SK-N-MC (cell line): ENCODE measurements at regions not wholly inside any gene's neighbourhood (a gene's known extent, or its start where the extent isn't known, plus 50 kb on each side); places are given as distances from the start of the nearest gene placed in this dataset.
"Not testable (repeated sequence)": the region's sequence is repeated elsewhere in the genome, so short reads cannot be mapped to it uniquely, and the experiment has no call there.

Experiments
- DNase-seq: peaks from one replicate; pipeline ENCODE4 v3.0.0-alpha.2; 2011; ENCODE audit warnings: low read depth, low spot score
- H3K27ac ChIP-seq: fragments of 200-600 bp; sonication (generic); 2 replicates; pipeline ENCODE4 v1.5.1; 2016; ENCODE audit warnings: mixed run types
- H3K36me3 ChIP-seq: fragments of 200-600 bp; sonication (generic); 2 replicates; pipeline ENCODE4 v1.6.1; 2017; ENCODE audit warnings: antibody characterized with exemption, low read length, mixed read lengths; ENCODE audit not compliant: insufficient read depth
- H3K4me3 ChIP-seq: fragments of 200-600 bp; sonication (generic); 2 replicates; pipeline ENCODE4 v1.5.1; 2016
- H3K9ac ChIP-seq: fragments of 200-600 bp; sonication (generic); 2 replicates; pipeline ENCODE4 v1.8.0; 2017; ENCODE audit warnings: mixed run types, mixed read lengths; ENCODE audit not compliant: insufficient read length
- H3K9me3 ChIP-seq: fragments of 200-600 bp; sonication (generic); 2 replicates; pipeline ENCODE4 v1.6.1; 2017; ENCODE audit warnings: low read depth, mild to moderate bottlenecking, antibody characterized with exemption, low read length, moderate library complexity, mixed read lengths
- EZH2 ChIP-seq: fragments of 200-600 bp; sonication (generic); IDR thresholded peaks from one replicate; pipeline ENCODE4 v1.6.1; 2017; ENCODE audit warnings: antibody characterized with exemption
- FOXP2 ChIP-seq: optimal IDR thresholded peaks from 2 replicates; pipeline ENCODE3; 2011; ENCODE audit warnings: mild to moderate bottlenecking, moderate library complexity; ENCODE audit not compliant: insufficient read depth; ENCODE audit errors: extremely low read length, control extremely low read depth
- POLR2AphosphoS5 ChIP-seq: IDR thresholded peaks from 2 replicates; pipeline ENCODE4 v1.6.1; 2012; ENCODE audit warnings: mild to moderate bottlenecking, low read depth, low read length, borderline replicate concordance

GRCh38 chr2:129550536-129550935 is 428.9 kb upstream of the RAB6C start:
- H3K27ac ChIP-seq: no peak overlapping the region
- DNase-seq: no peak
- H3K9ac ChIP-seq: no peak overlapping the region
- no peaks in the 10 kb centered on the region for H3K36me3 ChIP-seq
- no peak overlapping the region for H3K4me3 ChIP-seq
- TF ChIP-seq FOXP2 (no peak), POLR2AphosphoS5 (no peak), EZH2 (no peak)
- no peaks in the 10 kb centered on the region for H3K9me3 ChIP-seq

GRCh38 chr2:129554373-129554772 is 425.1 kb upstream of the RAB6C start:
- no peak for TF ChIP-seq FOXP2
- TF ChIP-seq POLR2AphosphoS5: no peak
- TF ChIP-seq EZH2: no peak
- Histone ChIP-seq H3K9ac (no peak overlapping the region), H3K27ac (no peak overlapping the region), H3K4me3 (no peak overlapping the region), H3K36me3 (no peaks in the 10 kb centered on the region), H3K9me3 (no peaks in the 10 kb centered on the region)
- no peak for DNase-seq

DNA sequence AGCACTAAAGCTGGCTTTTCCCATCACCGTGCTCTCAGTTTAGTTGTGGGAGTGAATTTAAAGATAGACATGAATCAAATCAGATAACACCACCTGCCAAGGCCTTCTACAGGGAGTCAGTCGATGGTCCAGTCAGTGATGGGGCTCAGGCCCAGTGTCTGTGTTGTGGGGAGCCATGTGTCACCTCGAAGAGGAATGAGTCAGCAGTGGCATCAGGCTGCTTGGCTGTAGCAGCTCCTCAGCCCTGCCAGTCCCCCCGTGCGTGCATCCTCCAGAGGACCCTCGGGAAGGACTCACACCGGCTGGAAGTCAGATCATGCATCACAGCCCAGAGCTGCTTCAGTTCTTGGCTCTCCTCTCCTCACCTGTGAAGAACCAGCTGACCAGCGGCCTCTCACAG is 420.4 kb upstream of the RAB6C start:
- Histone ChIP-seq H3K27ac (no peak overlapping the region), H3K36me3 (no peaks in the 10 kb centered on the region), H3K4me3 (no peak overlapping the region), H3K9me3 (no peaks in the 10 kb centered on the region), H3K9ac (no peak overlapping the region)
- DNase-seq: no peak
- TF ChIP-seq POLR2AphosphoS5: no peak
- no peak for TF ChIP-seq FOXP2
- TF ChIP-seq EZH2: no peak

GRCh38 chr2:129565551-129566109 is 413.8 kb upstream of the RAB6C start:
- H3K4me3 ChIP-seq: no peak overlapping the region
- H3K9ac ChIP-seq: no peak overlapping the region
- no peak overlapping the region for H3K27ac ChIP-seq
- H3K36me3 ChIP-seq: no peaks in the 10 kb centered on the region
- DNase-seq: no peak
- no peak for TF ChIP-seq EZH2
- no peak for TF ChIP-seq FOXP2
- no peak for TF ChIP-seq POLR2AphosphoS5
- H3K9me3 ChIP-seq: no peaks in the 10 kb centered on the region

GRCh38 chr2:129570812-129571211 is 408.7 kb upstream of the RAB6C start:
- H3K27ac ChIP-seq, H3K4me3 ChIP-seq, H3K9me3 ChIP-seq, DNase-seq, H3K36me3 ChIP-seq, H3K9ac ChIP-seq: not testable (repeated sequence)

GRCh38 chr2:129575431-129575830 is 404.0 kb upstream of the RAB6C start:
- H3K27ac ChIP-seq: no peak overlapping the region
- no peak for DNase-seq
- H3K4me3 ChIP-seq: no peak overlapping the region
- no peaks in the 10 kb centered on the region for H3K36me3 ChIP-seq
- TF ChIP-seq FOXP2 (no peak), POLR2AphosphoS5 (no peak), EZH2 (no peak)
- no peaks in the 10 kb centered on the region for H3K9me3 ChIP-seq
- H3K9ac ChIP-seq: no peak overlapping the region

DNA sequence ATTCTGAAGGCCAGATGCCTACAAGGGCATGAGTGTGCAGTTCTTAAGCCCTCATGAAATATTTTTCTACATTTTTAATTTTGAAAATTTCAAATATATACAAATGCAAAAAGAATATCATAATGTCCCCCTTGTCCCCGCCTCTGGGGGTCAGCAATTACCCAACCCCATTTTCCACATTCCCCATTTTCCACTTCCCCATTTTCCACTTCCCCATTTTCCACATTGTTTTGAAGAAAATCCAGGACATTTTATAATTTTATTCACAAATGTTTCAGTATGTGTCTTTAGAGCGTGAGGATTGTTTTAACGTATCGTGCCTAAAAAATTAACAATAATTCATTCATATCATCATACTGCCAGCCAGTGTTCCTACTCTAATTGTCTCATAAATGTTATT is 403.6 kb upstream of the RAB6C start:
- no peaks in the 10 kb centered on the region for H3K36me3 ChIP-seq
- no peaks in the 10 kb centered on the region for H3K9me3 ChIP-seq
- no peak overlapping the region for H3K4me3 ChIP-seq
- no peak overlapping the region for H3K27ac ChIP-seq
- no peak for DNase-seq
- no peak overlapping the region for H3K9ac ChIP-seq
- TF ChIP-seq EZH2: no peak
- TF ChIP-seq FOXP2: no peak

- no peak for DNase-seq
- Histone ChIP-seq H3K27ac (no peak overlapping the region), H3K9ac (no peak overlapping the region), H3K36me3 (no peaks in the 10 kb centered on the region), H3K4me3 (no peak overlapping the region), H3K9me3 (no peaks in the 10 kb centered on the region)
- no peak for TF ChIP-seq FOXP2
- no peak for TF ChIP-seq EZH2
- TF ChIP-seq POLR2AphosphoS5: no peak
Observed at GRCh38 chr2:129580001-129580400, 399.5 kb upstream of the RAB6C start.

- no peak overlapping the region for H3K4me3 ChIP-seq
- no peak overlapping the region for H3K9ac ChIP-seq
- no peaks in the 10 kb centered on the region for H3K9me3 ChIP-seq
- TF ChIP-seq POLR2AphosphoS5: no peak
- no peak for TF ChIP-seq EZH2
- TF ChIP-seq FOXP2: no peak
- H3K27ac ChIP-seq: no peak overlapping the region
- H3K36me3 ChIP-seq: no peaks in the 10 kb centered on the region
- no peak for DNase-seq
Observed at GRCh38 chr2:129585760-129586159, 393.7 kb upstream of the RAB6C start.
